HG03066 (cell line): ENCODE measurements at regions not wholly inside any gene's neighbourhood (a gene's known extent, or its start where the extent isn't known, plus 50 kb on each side); places are given as distances from the start of the nearest gene placed in this dataset.
A peak's percentile ranks its signal among the peaks of the same experiment; 100 is the strongest.
"Not testable (repeated sequence)": the region's sequence is repeated elsewhere in the genome, so short reads cannot be mapped to it uniquely, and the experiment has no call there.

ENCODE experiments used
- ATAC-seq: cut with Tn5 transposase; IDR thresholded peaks from one replicate; pipeline ENCODE4 v1.9.1; 2021; ENCODE audit warnings: low read depth; ENCODE audit not compliant: unreplicated experiment

DNA sequence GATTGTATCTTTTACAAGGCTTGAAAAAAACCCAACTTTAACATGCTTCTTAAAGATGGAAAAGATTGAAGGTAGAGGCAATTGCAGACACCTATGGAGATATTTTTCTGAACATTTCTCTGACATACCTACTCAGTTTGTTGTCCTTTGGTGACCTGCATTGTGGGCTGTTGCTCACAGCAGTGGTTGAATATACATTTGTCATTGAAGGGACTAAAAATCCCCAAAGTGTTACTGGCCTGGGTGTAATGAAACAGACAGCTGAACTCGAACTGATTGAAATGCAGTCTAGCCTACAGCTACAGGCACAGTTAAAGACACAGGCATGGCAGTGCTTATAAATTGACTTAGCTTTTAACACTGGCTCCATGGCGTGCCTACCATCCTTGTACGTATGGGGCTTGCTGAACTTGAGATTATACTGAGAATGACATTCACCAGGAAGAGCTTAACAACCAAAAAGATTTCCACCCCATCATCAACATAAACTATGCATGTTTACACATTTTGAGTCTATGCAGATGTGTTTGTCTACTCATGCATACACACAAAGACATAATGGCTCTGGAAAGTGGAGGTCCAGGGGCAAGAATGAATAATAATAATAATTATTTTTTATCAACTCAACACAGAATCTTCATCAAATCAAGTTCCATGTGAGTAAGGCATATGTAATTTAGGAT, 83.2 kb upstream of the NOX3 start:
- no peak for ATAC-seq

DNA sequence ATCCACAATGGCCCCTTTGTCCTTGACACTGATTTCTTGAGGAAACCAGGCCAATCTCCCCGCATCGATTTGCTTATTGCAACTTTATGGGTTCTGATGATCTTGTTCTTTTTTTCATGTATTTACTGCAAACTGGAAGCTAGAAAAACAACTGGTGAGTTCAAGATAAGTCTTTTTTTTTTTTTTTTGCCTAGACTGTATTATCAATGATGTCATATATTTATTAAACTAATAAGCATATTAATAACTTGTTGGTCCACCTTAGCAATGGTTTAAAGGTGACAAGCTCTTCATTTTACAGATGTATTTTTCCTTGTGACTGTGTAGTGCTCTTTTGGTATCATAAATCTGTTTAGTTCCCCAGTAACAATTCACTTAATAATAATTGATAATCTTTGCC, 79.0 kb upstream of the NOX3 start:
- ATAC-seq, result no peak

DNA sequence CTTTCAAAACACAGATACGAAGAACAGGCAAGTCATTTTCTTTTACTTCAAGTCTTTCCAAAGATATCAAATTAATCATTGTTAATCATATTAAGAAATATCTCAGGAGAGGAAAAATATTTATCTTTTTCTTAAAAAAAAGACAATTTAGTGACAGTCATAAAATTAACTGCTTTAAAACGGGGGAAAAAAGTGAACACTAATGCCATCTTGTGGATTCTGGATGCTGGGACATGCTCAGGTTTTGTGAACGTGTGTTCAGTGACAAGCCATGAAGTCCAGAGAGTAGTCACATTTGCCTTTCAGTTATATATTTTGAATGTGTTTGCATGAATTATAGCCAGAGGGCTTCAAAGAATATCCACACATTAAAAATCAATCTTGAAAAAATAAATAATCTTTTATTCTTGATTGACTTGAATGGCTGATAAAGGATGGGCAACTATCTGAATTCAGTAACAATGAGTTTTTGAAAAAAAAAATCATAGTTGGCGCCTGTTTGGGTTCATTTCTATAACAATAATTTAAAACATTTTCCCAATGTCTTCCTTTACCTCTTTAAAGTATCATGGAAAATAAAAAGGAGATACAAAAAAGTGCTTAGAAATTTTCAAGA, 74.7 kb upstream of the NOX3 start:
- ATAC-seq, result peak; percentile 66

DNA sequence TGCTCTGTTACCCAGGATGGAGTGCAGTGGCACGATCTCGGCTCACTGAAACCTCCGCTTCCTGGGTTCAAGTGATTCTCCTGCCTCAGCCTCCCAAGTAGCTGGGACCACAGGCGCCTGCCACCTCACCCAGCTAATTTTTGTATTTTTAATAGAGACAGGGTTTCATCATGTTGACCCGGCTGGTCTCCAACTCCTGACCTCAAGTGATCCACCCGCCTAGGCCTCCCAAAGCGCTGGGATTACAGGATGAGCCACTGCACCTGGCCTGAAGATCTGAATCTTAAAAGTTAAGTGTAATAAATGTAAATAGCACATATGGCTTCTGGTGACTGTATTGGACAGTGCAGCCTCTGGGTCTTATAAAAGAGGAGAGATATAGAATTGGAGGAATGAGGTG, 74.2 kb upstream of the NOX3 start:
- not testable (repeated sequence) for ATAC-seq

DNA sequence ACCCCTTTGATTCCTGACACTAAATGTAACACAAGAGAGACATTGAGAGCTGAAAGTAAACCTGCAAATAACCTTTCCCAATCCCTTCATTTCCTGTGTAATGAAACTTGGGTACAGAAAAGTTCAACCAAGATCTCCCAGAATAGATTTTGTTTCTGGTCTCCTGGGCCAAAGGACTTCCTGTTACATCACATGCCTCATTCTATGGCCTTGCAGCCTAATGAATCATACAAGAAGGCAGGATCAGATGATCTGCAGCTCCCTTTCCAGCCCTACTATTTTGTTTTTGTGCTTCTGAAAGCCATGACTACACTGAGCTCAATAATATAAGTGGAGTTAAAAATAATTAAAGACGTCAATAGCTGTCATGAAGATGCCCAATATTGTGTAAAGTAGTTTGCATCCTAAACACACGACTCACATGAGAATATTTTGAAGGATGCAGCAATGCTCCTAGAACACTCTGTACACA, 73.4 kb upstream of the NOX3 start:
- peak; percentile 57 for ATAC-seq

DNA sequence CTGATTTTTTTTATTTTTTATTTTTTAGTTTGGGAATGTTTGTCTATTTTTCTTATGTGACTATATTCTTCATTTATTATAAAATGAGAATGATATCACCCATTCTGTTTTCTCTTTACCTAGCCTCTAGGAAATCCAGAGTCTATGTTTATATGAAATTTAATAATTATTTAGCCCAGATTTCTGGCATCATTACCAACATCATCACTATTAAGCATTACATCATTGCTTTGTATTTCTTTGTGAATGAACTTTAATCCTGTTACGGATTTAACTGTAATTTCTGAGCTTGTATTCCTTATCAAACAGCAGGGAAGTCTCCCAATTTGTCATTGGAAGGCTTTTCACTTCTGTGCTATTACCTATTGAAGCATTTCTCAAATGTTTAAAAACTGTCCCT, 72.7 kb upstream of the NOX3 start:
- ATAC-seq, result no peak

DNA sequence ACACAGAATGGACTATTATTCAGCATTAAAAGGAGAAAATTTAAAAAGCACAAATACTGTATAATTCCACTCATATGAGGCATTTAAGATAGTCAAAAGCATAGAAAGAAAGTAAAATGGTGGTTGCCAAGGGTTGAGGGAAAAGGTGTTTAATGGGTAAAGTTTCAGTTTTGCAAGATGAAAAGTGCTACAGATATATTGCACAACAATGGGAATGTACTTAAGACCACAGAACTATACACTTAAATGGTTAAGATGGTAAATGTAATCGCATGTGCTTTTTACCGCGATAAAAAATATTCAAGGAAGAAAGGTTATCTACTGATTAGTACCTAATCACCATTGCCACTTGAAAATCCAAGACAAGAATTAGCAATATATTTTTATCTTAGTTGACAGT, 71.8 kb upstream of the NOX3 start:
- no peak for ATAC-seq

DNA sequence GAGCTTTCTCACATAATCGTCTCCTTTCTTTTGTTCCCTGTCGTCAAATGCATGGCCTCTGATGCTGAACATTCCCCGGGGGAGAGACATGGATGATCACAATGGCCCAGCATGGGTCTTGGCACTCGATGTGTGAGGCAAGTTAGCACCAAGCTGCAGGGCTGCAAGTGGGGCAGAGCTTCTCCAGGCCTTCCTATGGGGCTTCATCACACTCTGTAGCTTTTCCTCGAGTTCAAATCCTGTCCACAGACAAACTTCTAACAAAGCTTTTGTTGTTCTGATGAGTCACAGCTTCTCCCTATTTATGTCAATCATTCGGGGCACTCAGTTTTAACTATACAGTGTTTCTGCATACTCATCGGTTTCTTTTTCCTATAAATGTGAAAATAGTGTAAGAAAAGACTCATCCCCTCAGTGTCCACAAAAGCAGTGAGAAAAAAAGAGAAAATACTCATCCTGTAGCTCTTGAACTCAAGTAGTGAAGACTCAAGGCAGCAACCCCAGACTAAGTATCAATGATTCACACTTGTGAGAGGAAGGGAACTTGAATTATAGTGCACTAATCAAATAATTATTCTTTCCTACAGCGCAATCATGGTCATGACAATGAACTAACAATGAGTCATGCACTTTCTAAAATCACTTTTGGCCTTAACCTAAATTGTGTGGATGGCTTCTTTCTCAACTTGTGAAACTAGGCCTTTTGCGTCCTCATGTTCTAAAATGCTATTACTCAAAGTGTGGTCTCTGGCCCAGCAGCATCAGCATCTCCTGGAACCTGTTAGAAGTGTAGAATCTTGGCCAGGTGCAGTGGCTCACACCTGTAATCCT, 68.4 kb upstream of the NOX3 start:
- ATAC-seq, result no peak

DNA sequence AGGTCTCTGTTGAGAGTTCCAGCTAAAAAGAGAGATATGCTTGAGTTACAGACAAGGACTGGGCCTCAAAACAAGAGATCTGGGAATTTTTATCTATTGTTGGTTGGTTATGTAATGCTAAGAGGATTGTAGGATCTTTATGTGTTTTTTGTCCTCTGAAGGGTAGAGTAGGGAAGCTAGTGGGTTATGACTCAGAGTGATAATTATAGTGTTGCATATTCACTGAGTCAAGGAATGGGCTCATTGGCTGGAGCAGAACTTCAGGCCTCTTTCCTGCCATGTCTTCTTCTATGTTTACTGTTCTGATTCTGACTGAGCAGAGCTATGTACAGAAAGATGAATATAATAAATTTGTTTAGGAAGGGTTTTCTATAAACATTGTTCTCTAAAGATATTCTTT, 66.1 kb upstream of the NOX3 start:
- ATAC-seq, result no peak

DNA sequence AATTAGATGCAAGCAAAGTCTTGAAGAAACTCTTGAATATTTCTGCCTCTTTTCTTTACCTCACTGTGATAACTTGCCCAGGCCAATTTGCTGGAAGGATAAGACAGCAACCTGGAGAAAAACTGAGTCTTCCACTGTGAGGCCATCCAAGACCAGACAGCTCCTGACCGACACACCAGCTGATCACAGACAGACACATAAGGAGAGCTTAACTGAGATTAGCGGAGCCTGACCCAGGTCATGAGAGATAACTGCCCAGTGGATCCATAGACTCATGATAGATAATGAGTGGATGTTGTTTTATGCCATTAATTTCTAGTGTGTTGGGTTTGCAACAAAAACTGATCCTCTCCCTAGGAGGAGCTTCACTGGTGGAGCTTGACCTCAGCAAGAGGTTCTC, 64.4 kb upstream of the NOX3 start:
- ATAC-seq, result no peak

DNA sequence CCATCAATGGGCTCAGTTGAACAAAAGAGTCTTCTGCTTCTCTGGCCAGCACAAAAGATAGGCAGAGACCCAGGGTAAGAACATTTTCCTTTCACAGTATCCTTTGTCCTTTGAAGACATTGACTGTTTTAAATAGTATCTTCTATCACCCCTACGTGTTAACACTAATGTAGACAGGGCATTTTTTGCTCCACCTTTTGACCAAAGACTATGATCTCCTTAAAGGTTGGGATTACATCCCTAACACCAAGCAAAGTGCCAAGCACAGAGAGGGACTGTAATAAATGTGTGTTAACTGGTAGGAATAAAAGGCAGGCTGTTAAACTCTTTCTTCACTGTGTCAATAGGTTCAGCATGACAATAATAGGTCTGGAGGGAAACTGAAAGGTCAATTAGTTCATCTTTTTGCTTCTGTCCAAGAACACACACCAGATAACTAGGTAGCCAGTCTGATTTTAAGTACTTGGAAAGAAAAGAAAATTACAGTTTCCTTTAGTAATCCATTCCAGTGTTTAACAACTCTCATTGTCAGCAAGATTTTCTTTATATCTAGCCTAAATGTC, 63.6 kb upstream of the NOX3 start:
- no peak for ATAC-seq

DNA sequence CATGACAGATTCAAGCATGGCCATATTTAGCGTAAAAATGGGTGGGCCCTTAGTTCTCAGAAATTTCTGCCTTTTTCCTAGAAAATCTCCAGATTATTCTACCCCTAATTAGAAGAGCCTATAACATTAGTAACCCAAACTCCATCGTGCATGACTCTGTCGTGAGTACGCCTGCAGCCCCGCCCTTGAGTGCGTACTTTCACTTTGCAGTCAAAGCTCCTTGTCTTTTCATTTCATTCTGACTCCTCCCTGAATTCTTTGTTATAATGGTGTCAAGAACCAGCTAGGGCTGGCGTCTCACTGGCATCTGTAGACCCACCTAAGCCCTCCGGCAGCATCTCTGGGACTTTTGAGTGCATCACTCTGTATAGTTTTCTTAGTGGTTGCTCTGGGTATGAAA, 61.7 kb upstream of the NOX3 start:
- no peak for ATAC-seq

DNA sequence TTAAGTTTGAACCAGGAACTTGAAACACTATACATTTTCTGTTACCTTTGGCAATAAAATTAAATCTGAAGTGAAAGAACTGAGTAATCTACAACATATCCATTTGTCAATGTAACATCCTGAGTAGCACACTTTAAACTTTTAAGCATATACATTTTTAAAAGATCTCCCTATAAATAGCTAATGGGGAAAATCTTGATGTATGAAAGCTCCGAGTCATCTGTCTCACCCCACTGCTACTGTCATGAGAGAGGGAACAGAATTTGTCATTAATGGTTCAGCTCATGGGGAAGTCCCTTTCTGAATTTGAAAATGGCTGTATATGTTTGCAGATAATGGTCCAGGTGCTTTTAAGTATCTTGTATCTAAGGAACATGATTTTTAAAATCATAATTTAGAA, 55.2 kb upstream of the NOX3 start:
- ATAC-seq, result no peak

DNA sequence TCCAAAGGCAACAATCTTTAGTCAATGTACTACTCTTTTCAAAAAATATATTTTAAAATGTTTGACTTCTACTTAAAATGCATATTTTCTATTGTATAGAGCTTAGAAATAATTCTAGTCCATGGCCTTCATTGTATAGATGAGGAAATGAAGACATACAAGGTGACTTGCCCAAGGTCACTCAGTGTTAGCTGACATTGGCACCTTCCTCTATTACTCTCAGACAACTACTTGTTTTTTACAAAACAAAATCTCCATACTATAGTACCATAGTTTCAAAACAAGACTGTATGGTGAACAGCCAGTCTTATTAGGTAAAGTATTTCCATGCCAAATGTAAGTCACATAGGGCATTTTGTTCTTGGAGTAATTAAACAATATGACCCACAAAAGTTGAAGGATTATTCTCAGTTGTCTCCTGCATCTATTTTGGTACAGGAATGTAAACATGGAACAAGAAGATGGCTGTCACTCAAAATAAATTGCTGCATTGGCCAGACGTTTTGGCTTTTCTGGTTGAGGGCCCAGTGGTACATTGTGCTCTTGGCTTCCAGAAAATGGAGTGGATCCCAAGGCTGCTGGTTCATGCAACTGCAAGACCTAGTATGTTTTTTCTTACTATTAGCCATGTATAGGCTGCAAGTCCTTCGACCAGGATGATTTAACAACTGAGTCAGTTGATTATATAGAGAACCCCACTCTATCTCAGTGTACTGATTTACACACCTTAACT, 54.3 kb upstream of the NOX3 start:
- no peak for ATAC-seq

DNA sequence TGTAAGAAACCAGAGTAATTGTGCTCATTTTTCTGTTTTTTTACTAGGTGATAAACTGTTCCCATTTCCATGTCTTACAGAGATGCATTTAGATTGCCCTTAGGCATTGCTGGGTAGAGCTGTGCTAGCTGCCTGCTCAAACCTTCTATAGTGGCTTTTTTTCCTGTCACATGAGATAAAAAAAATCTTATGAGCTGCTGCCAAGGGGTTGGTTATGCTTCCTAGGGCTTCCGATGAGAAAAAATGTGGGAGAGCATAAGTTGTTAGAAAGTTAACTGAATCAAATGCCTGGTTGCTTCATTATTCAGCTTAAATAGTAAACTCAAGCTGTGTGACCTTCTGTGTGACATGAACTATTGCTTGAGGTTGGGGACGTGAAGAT, 50.0 kb upstream of the NOX3 start:
- no peak for ATAC-seq
